GM23338 (cell line): ENCODE measurements at regions not wholly inside any gene's neighbourhood (a gene's known extent, or its start where the extent isn't known, plus 50 kb on each side); places are given as distances from the start of the nearest gene placed in this dataset.

Experiments used
- ATAC-seq: fragments of 200-7000 bp; cut with Tn5 transposase; 3 replicates; pipeline ENCODE4 v1.9.1; 2020
- DNase-seq: peaks from one replicate; pipeline ENCODE4 v3.0.0-alpha.2; 2015; ENCODE audit warnings: low spot score
- H2AFZ ChIP-seq: fragments of 200-600 bp; sonication (generic); 2 replicates; pipeline ENCODE4 v1.8.0; 2016; ENCODE audit warnings: antibody characterized with exemption, mild to moderate bottlenecking, moderate library complexity
- H3F3A ChIP-seq: fragments of 200-600 bp; sonication (generic); replicated peaks from 2 replicates; pipeline ENCODE4 v1.8.0; 2017; ENCODE audit warnings: antibody characterized with exemption, mixed run types, low read depth
- H3K27ac ChIP-seq: fragments of 200-600 bp; sonication (generic); 2 replicates; pipeline ENCODE4 v1.6.1; 2016; ENCODE audit warnings: low read depth
- H3K27me3 ChIP-seq: fragments of 200-600 bp; sonication (generic); 2 replicates; pipeline ENCODE4 v1.8.0; 2016; ENCODE audit warnings: mild to moderate bottlenecking, mixed run types, moderate library complexity; ENCODE audit not compliant: insufficient read depth
- H3K36me3 ChIP-seq: fragments of 200-600 bp; sonication (generic); 2 replicates; pipeline ENCODE4 v1.8.0; 2016; ENCODE audit warnings: mild to moderate bottlenecking; ENCODE audit not compliant: insufficient read depth
- H3K4me1 ChIP-seq: fragments of 200-600 bp; sonication (generic); 2 replicates; pipeline ENCODE4 v1.8.0; 2016; ENCODE audit warnings: mild to moderate bottlenecking, moderate library complexity; ENCODE audit not compliant: insufficient read depth
- H3K4me2 ChIP-seq: fragments of 200-600 bp; sonication (generic); 2 replicates; pipeline ENCODE4 v1.7.1; 2017; ENCODE audit warnings: mixed run types
- H3K4me3 ChIP-seq: fragments of 200-600 bp; sonication (generic); 2 replicates; pipeline ENCODE4 v1.6.1; 2016; ENCODE audit warnings: mixed run types
- H3K79me2 ChIP-seq: fragments of 200-600 bp; sonication (generic); replicated peaks from 2 replicates; pipeline ENCODE4 v1.8.0; 2017; ENCODE audit warnings: mild to moderate bottlenecking; ENCODE audit not compliant: insufficient read depth
- H3K9me2 ChIP-seq: fragments of 200-600 bp; sonication (generic); 2 replicates; pipeline ENCODE4 v1.8.0; 2017; ENCODE audit not compliant: insufficient read depth
- H4K20me1 ChIP-seq: fragments of 200-600 bp; sonication (generic); replicated peaks from 2 replicates; pipeline ENCODE4 v1.8.0; 2017; ENCODE audit warnings: mild to moderate bottlenecking; ENCODE audit not compliant: insufficient read depth
- H3K27ac Mint-ChIP-seq: 2 replicates; pipeline ENCODE4 v1.8.0; 2020; ENCODE audit warnings: inconsistent platforms, mild to moderate bottlenecking, moderate library complexity, mixed read lengths
- H3K27me3 Mint-ChIP-seq: 3 replicates; pipeline ENCODE4 v1.8.0; 2022; ENCODE audit warnings: low read depth, mild to moderate bottlenecking, moderate library complexity, mixed read lengths, inconsistent platforms; ENCODE audit not compliant: insufficient read depth, poor library complexity
- H3K36me3 Mint-ChIP-seq: 3 replicates; pipeline ENCODE4 v1.8.0; 2021; ENCODE audit warnings: low read depth, mild to moderate bottlenecking, inconsistent platforms, moderate library complexity, mixed read lengths
- H3K4me1 Mint-ChIP-seq: 3 replicates; pipeline ENCODE4 v1.8.0; 2020; ENCODE audit warnings: mild to moderate bottlenecking, inconsistent platforms, mixed read lengths
- H3K4me3 Mint-ChIP-seq: 3 replicates; pipeline ENCODE4 v1.8.0; 2021; ENCODE audit warnings: moderate library complexity, mild to moderate bottlenecking, inconsistent platforms, mixed read lengths
- H3K9me3 Mint-ChIP-seq: 3 replicates; pipeline ENCODE4 v1.8.0; 2020; ENCODE audit warnings: moderate library complexity, mild to moderate bottlenecking, inconsistent platforms, mixed read lengths
- CREB1 ChIP-seq: fragments of 250-450 bp; sonication (Bioruptor Pico); IDR thresholded peaks from 2 replicates; pipeline ENCODE4 v1.5.0; 2020; ENCODE audit warnings: low read depth, mild to moderate bottlenecking, moderate library complexity
- CTCF ChIP-seq, 2 experiments: fragments of 200-600 bp in 1 of 2; sonication (generic) in 1 of 2; conservative IDR thresholded peaks; 2 replicates each; pipeline versions ENCODE4 v1.5.1 to v1.6.1; 2016 to 2017; ENCODE audit warnings: antibody characterized with exemption in 2 of 2, low read depth in 2 of 2, mild to moderate bottlenecking in 2 of 2, moderate library complexity in 1 of 2
- EZH2 ChIP-seq: fragments of 200-600 bp; sonication (generic); IDR thresholded peaks from one replicate; pipeline ENCODE4 v1.8.0; 2017; ENCODE audit warnings: antibody characterized with exemption, mild to moderate bottlenecking, low read depth; ENCODE audit not compliant: unreplicated experiment
- EZH2phosphoT487 ChIP-seq: fragments of 200-600 bp; sonication (generic); IDR thresholded peaks from one replicate; pipeline ENCODE4 v1.8.1; 2018; ENCODE audit warnings: antibody characterized with exemption; ENCODE audit not compliant: unreplicated experiment
- JUNB ChIP-seq: IDR thresholded peaks from one replicate; pipeline ENCODE4 v1.6.1; 2016; ENCODE audit warnings: antibody characterized with exemption; ENCODE audit not compliant: unreplicated experiment
- NANOG ChIP-seq: IDR thresholded peaks from 2 replicates; pipeline ENCODE4 v1.6.1; 2016; ENCODE audit warnings: antibody characterized with exemption, borderline replicate concordance
- POLR2AphosphoS5 ChIP-seq: IDR thresholded peaks from 2 replicates; pipeline ENCODE4 v1.6.1; 2016; ENCODE audit warnings: antibody characterized with exemption, low read depth
- ZNF331 ChIP-seq: fragments of 250-450 bp; sonication (Bioruptor Pico); IDR thresholded peaks from 2 replicates; pipeline ENCODE4 v1.5.0; 2020; ENCODE audit warnings: low read depth, mild to moderate bottlenecking, moderate library complexity
- ZNF462 ChIP-seq: fragments of 250-450 bp; sonication (Bioruptor Pico); IDR thresholded peaks from 2 replicates; pipeline ENCODE4 v1.5.0; 2020; ENCODE audit warnings: mild to moderate bottlenecking, moderate library complexity

GRCh38 chr13:60655256-60655655 lies 258.2 kb downstream of the TDRD3 start:
- no peaks in the 10 kb centered on the region for H3F3A ChIP-seq
- H3K4me1 Mint-ChIP-seq: no peaks in the 10 kb centered on the region
- no peaks in the 10 kb centered on the region for H4K20me1 ChIP-seq
- no peaks in the 10 kb centered on the region for H3K4me1 ChIP-seq
- no peaks in the 10 kb centered on the region for H3K36me3 Mint-ChIP-seq
- H3K27ac ChIP-seq: no peak overlapping the region
- H3K36me3 ChIP-seq: no peaks in the 10 kb centered on the region
- ATAC-seq: no peak
- no peak overlapping the region for H3K4me2 ChIP-seq
- H3K4me3 Mint-ChIP-seq: no peak overlapping the region
- no peak overlapping the region for H3K4me3 ChIP-seq
- no peaks in the 10 kb centered on the region; the same call in 1 of the 2 replicates for H3K9me2 ChIP-seq
- no peak for TF ChIP-seq JUNB
- TF ChIP-seq EZH2: no peak
- no peak for TF ChIP-seq ZNF331 (CRISPR knock-in tag)
- no peaks in the 10 kb centered on the region for H3K9me3 Mint-ChIP-seq
- H3K27me3 ChIP-seq: no peaks in the 10 kb centered on the region
- H3K27ac Mint-ChIP-seq: no peak overlapping the region
- H3K27me3 Mint-ChIP-seq: peaks cover 8% of the 10 kb centered on the region
- no peak for DNase-seq
- H3K79me2 ChIP-seq: no peaks in the 10 kb centered on the region
- H2AFZ ChIP-seq: no peak overlapping the region

- Mint-ChIP-seq H3K4me1 (no peaks in the 10 kb centered on the region), H3K4me3 (no peak overlapping the region), H3K27ac (no peak overlapping the region), H3K36me3 (no peaks in the 10 kb centered on the region), H3K9me3 (no peaks in the 10 kb centered on the region), H3K27me3 (peaks cover 8% of the 10 kb centered on the region)
- H3K4me1 ChIP-seq: no peaks in the 10 kb centered on the region
- H3K4me3 ChIP-seq: no peak overlapping the region
- H3F3A ChIP-seq: no peaks in the 10 kb centered on the region
- H2AFZ ChIP-seq: no peak overlapping the region
- no peaks in the 10 kb centered on the region; the same call in none of the 2 replicates for H3K9me2 ChIP-seq
- no peaks in the 10 kb centered on the region for H4K20me1 ChIP-seq
- peak; percentile 40 for DNase-seq
- H3K4me2 ChIP-seq: no peak overlapping the region
- no peak overlapping the region for H3K27ac ChIP-seq
- ATAC-seq: peak; percentile 55
- TF ChIP-seq CREB1 (no peak), EZH2 (no peak), EZH2phosphoT487 (no peak), JUNB (no peak), POLR2AphosphoS5 (no peak), CTCF (conservative IDR thresholded peaks at IDR 0.05; ENCODE audit: low read depth in 2 of 2) (peak; percentile 64 to 83), NANOG (no peak)
- H3K79me2 ChIP-seq: no peaks in the 10 kb centered on the region
- H3K27me3 ChIP-seq: no peaks in the 10 kb centered on the region
- no peaks in the 10 kb centered on the region for H3K36me3 ChIP-seq
These were observed 257.4 kb downstream of the TDRD3 start for GRCh38 chr13:60654415-60654814.

- peaks cover 7% of the 10 kb centered on the region for H3K27me3 Mint-ChIP-seq
- TF ChIP-seq ZNF462 (CRISPR knock-in tag) (peak; percentile 91), POLR2AphosphoS5 (no peak)
- DNase-seq: peak; percentile 75
- H3K4me1 Mint-ChIP-seq: peaks cover 36% of the 10 kb centered on the region
- no peak overlapping the region for H2AFZ ChIP-seq
- peak; percentile 87 for ATAC-seq
- peak overlapping the region; percentile 1; the same call in 1 of the 2 replicates for H3K27ac Mint-ChIP-seq
- no peaks in the 10 kb centered on the region for H3K27me3 ChIP-seq
- peaks cover 13% of the 10 kb centered on the region; the same call in 2 of the 3 replicates for H3K36me3 Mint-ChIP-seq
- H3K4me1 ChIP-seq: peaks cover 21% of the 10 kb centered on the region
- H3K9me3 Mint-ChIP-seq: peaks cover 13% of the 10 kb centered on the region; the same call in 2 of the 3 replicates
- H3K36me3 ChIP-seq: no peaks in the 10 kb centered on the region
- peaks cover 2% of the 10 kb centered on the region; the same call in 1 of the 2 replicates for H3K9me2 ChIP-seq
- H3K4me3 Mint-ChIP-seq: no peak overlapping the region
- H3K79me2 ChIP-seq: no peaks in the 10 kb centered on the region
- no peaks in the 10 kb centered on the region for H3F3A ChIP-seq
- H4K20me1 ChIP-seq: no peaks in the 10 kb centered on the region
- H3K27ac ChIP-seq: no peak overlapping the region
- peak overlapping the region; percentile 23; the same call in 1 of the 2 replicates for H3K4me2 ChIP-seq
- H3K4me3 ChIP-seq: no peak overlapping the region
These were observed 250.5 kb downstream of the TDRD3 start for GRCh38 chr13:60647547-60647946.
